NB4 (cell line): ENCODE measurements at regions not wholly inside any gene's neighbourhood (a gene's known extent, or its start where the extent isn't known, plus 50 kb on each side); places are given as distances from the start of the nearest gene placed in this dataset.

Experiments
- DNase-seq: peaks from one replicate; pipeline ENCODE4 v3.0.0; 2010; ENCODE audit warnings: low read depth
- H3K4me3 ChIP-seq: one replicate; pipeline ENCODE4 v1.5.1; 2011; ENCODE audit warnings: mild to moderate bottlenecking, low read depth, low read length, moderate library complexity
- CTCF ChIP-seq: IDR thresholded peaks from one replicate; pipeline ENCODE4 v1.5.1; 2012; ENCODE audit warnings: low read depth, low read length
- MYC ChIP-seq: IDR thresholded peaks from 2 replicates; pipeline ENCODE4 v1.6.1; 2011; ENCODE audit warnings: low read depth, low read length
- POLR2A ChIP-seq: IDR thresholded peaks from 2 replicates; pipeline ENCODE4 v1.6.1; 2011; ENCODE audit warnings: mild to moderate bottlenecking; ENCODE audit not compliant: insufficient read length; ENCODE audit errors: extremely low read depth
- TF ChIP-seq, protein P1 (sequence below): IDR thresholded peaks from 2 replicates; pipeline ENCODE4 v1.6.1; 2011; ENCODE audit warnings: low read depth, low read length

- TF ChIP-seq POLR2A: no peak
- TF ChIP-seq MYC: no peak
- no peak for TF ChIP-seq CTCF
- TF ChIP-seq, protein P1, sequence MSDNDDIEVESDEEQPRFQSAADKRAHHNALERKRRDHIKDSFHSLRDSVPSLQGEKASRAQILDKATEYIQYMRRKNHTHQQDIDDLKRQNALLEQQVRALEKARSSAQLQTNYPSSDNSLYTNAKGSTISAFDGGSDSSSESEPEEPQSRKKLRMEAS: no peak
- no peak for DNase-seq
- no peak overlapping the region for H3K4me3 ChIP-seq
These were observed 129.6 kb upstream of the CDKN3 start for GRCh38 chr14:54267172-54267571.

DNA sequence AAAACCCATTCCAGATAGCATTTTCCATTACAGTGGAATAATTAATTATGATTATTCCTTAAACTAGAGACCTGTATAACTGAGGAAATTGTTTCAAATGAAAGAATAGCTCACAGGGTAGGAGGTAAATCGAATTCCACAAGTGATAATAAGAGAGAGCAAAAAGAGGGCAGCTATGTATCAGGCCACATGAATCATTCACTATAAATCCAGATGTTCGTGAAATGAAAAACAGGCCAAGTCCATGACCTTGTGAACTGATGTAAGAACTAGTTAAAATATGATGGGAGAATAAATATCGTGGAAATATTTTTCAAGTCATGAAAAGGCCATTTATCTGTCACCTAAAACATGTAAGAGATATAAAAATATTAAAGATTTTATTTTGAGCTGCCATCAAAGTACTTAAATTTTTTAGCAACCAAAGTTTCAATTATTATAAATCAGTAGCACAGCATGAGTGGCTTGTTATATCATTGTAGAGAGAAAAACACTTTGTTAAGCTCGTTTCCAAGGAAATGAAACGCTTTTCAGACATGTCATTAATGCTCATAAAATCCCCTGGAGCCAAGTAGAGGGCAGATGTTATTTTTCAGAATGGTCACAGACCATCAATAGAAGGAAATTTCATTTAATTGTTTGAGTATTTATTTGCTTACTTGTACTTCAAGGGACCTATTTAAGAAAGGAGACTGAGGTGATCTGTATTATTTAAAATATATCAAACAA, 120.6 kb upstream of the CDKN3 start:
- no peak overlapping the region for H3K4me3 ChIP-seq
- no peak for DNase-seq
- TF ChIP-seq POLR2A (no peak), MYC (no peak), CTCF (no peak)
- TF ChIP-seq, protein P1: no peak

DNA sequence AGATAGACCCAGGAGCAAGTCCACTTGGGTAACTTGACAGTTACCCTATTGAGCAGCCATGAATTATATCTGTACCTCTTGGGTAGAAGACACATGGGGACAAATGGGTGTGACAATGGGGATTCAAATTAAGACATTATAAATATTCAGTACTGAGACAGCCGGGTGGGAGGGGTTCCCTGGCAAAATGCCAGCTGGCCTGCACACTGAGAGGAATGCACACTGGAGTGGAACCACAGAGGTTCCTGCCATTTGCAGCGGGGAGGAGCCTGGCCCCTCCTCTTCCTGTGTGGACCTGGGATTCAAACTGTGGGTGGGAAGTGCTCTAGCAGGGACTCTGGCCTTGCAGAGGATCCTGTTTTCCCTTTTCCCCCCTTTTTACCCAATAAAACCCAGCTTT, 118.7 kb upstream of the CDKN3 start:
- DNase-seq: no peak
- no peak for TF ChIP-seq POLR2A
- TF ChIP-seq CTCF: no peak
- TF ChIP-seq, protein P1: no peak
- no peak for TF ChIP-seq MYC
- H3K4me3 ChIP-seq: no peak overlapping the region

- no peak for DNase-seq
- no peak overlapping the region for H3K4me3 ChIP-seq
- TF ChIP-seq MYC: no peak
- TF ChIP-seq, protein P1: no peak
- TF ChIP-seq CTCF: no peak
- no peak for TF ChIP-seq POLR2A
These were observed 118.0 kb upstream of the CDKN3 start for GRCh38 chr14:54278665-54279295.

DNA sequence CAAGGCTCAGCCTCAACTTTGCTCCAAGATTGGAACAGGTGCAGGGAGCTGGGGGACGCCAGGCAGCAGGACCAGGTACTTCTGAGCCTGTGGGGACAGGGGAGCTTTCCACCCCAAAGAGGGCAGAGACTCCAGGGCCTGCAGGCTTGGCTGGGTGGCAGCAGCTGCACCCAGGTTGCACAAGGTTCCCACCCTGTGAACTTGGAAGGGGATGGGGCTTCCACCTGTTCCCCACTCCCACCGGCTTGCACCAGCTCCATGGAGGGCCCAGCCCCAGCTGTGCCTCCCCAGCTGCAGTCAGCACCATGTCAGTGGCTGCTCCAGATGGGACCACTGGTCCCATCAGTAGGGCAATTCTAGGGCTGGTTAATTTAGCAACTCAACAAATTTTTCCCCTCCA, 114.0 kb upstream of the CDKN3 start:
- DNase-seq: no peak
- TF ChIP-seq, protein P1: no peak
- H3K4me3 ChIP-seq: no peak overlapping the region

- TF ChIP-seq CTCF (no peak), POLR2A (no peak), MYC (no peak)
- TF ChIP-seq, protein P1: no peak
- no peak for DNase-seq
- no peak overlapping the region for H3K4me3 ChIP-seq
These were observed 111.8 kb upstream of the CDKN3 start for GRCh38 chr14:54285030-54285429.
